Mesodermal cell (in vitro differentiated cells): ENCODE measurements at regions not wholly inside any gene's neighbourhood (a gene's known extent, or its start where the extent isn't known, plus 50 kb on each side); places are given as distances from the start of the nearest gene placed in this dataset.

Experiments used
- H3K27ac ChIP-seq: 2 replicates; pipeline ENCODE4 v1.7.0; 2013; ENCODE audit warnings: mild to moderate bottlenecking, low read depth, low read length, moderate library complexity; ENCODE audit not compliant: severe bottlenecking
- H3K36me3 ChIP-seq: 2 replicates; pipeline ENCODE4 v1.7.1; 2013; ENCODE audit warnings: mild to moderate bottlenecking, low read length, moderate library complexity; ENCODE audit not compliant: control insufficient read depth, insufficient read depth
- H3K4me1 ChIP-seq: one replicate; pipeline ENCODE4 v1.7.1; 2013; ENCODE audit warnings: mild to moderate bottlenecking, low read length; ENCODE audit not compliant: insufficient read depth, control insufficient read depth, poor library complexity, severe bottlenecking
- H3K4me3 ChIP-seq: 2 replicates; pipeline ENCODE4 v1.7.0; 2013; ENCODE audit warnings: low read length, control low read depth, mild to moderate bottlenecking; ENCODE audit not compliant: insufficient read depth, poor library complexity, severe bottlenecking; ENCODE audit errors: extremely low read depth
- H3K9me3 ChIP-seq: 2 replicates; pipeline ENCODE4 v1.7.1; 2013; ENCODE audit warnings: mild to moderate bottlenecking, low read length, moderate library complexity; ENCODE audit not compliant: control insufficient read depth
- WGBS, 2 experiments: methylation state at CpG; one replicate each; pipeline ENCODE4 v1.1.5; 2013; ENCODE audit warnings: missing lambda C conversion rate in 2 of 2; ENCODE audit not compliant: insufficient coverage in 2 of 2; 5-methylcytosine and 5-hydroxymethylcytosine counted together

GRCh38 chr12:17197971-17198370 lies 592.0 kb upstream of the LMO3 start:
- H3K9me3 ChIP-seq, result no peaks in the 10 kb centered on the region
- no peak overlapping the region for H3K27ac ChIP-seq
- 100% methylated on average over 1 of the region's 3 CpGs; no CpG with 5 or more reads in 1 of the 2 experiments for WGBS, 2 experiments
- H3K4me3 ChIP-seq, result no peak overlapping the region
- H3K36me3 ChIP-seq, result no peaks in the 10 kb centered on the region
- H3K4me1 ChIP-seq, result no peaks in the 10 kb centered on the region

DNA sequence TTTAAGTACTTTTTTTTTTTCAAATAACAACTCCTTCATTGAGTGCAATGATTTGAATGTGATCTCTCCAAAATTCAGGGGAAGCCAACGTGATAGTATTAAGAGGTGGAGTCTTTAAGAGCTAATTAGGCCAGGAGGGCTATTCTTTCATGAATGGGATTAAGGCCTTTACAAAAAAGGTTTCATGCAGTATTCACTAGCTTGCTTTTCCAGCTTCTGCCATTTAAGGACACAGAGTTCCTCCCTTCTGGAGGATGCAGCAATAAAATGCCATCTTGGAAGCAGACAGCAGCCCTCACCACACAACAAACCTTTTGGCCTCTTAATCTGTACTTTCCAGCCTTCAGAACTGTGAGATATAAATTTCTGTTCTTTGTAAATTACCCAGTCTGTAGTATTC lies 586.8 kb upstream of the LMO3 start:
- Histone ChIP-seq H3K36me3 (no peaks in the 10 kb centered on the region), H3K27ac (no peak overlapping the region), H3K9me3 (no peaks in the 10 kb centered on the region), H3K4me3 (no peak overlapping the region), H3K4me1 (no peaks in the 10 kb centered on the region)
- WGBS, 2 experiments, result 86% methylated on average over 1 of the region's 1 CpG; no CpG with 5 or more reads in 1 of the 2 experiments

DNA sequence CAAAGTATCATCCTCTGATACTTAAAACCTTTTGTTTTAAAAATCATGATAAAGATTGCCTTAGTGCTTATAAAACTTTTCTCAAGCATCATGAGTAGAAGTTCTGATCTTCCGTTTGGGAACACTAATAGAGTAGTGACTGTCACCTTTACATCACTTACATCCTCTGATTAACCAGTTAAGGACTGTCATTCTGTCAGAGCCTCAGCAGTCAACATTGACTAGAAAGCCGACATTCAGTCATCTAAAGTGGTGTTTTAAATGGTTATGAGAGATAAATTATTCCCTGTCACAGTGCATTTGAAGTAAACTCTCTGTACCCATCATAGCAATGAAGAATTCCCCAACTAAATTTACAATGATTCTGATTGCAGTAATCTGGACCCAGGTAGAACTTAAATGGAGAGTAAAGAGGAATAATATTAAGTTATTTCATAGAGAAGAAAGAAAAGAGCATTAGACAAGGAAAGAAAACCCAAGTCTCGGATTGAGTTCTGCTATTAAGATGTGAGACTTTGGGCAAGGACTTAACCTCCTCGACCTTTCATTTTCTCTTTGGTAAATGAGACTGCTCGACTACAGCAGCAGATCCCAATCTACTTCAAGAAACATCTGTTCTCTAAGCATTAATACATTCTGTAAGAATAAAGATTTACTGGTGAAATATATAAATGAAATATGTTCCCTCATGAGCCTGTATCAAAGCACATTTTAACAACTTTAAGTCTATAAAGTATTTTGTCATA lies 563.9 kb upstream of the LMO3 start:
- no peaks in the 10 kb centered on the region for H3K4me1 ChIP-seq
- no peak overlapping the region for H3K4me3 ChIP-seq
- no peaks in the 10 kb centered on the region for H3K36me3 ChIP-seq
- H3K27ac ChIP-seq, result no peak overlapping the region
- WGBS, 2 experiments, result 60% methylated on average over 1 of the region's 5 CpGs; no CpG with 5 or more reads in 1 of the 2 experiments
- H3K9me3 ChIP-seq, result no peaks in the 10 kb centered on the region

- Histone ChIP-seq H3K4me1 (no peaks in the 10 kb centered on the region), H3K27ac (no peak overlapping the region), H3K9me3 (no peaks in the 10 kb centered on the region), H3K36me3 (no peaks in the 10 kb centered on the region), H3K4me3 (no peak overlapping the region)
- WGBS, 2 experiments, result 88 to 92% methylated on average over 8 to 10 of the region's 12 CpGs
Measured at GRCh38 chr12:17159506-17160300, 553.7 kb upstream of the LMO3 start.

DNA sequence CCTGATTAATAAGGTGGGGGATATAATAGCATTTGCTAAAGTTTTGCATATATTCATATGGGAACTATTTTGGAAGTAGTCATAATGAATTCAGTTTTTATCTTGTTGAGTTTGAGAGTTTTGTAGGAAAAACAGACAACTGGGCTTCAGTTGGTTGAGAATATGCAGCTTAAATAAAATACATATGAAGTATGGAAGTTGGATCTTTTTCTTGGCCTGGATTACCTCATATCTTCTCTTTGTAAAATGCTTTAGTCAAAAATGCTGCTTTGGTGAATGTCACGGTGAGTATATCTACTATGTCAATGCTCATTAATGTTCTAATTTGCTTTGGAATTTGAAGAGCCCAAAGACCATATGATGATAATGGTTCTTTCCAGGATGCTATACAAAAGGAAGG lies 552.2 kb upstream of the LMO3 start:
- H3K36me3 ChIP-seq, result no peaks in the 10 kb centered on the region
- no peak overlapping the region for H3K27ac ChIP-seq
- H3K4me3 ChIP-seq, result no peak overlapping the region
- H3K9me3 ChIP-seq, result no peaks in the 10 kb centered on the region
- no peaks in the 10 kb centered on the region for H3K4me1 ChIP-seq
- no CpG with 5 or more reads among the region's 1 CpG for WGBS, 2 experiments

DNA sequence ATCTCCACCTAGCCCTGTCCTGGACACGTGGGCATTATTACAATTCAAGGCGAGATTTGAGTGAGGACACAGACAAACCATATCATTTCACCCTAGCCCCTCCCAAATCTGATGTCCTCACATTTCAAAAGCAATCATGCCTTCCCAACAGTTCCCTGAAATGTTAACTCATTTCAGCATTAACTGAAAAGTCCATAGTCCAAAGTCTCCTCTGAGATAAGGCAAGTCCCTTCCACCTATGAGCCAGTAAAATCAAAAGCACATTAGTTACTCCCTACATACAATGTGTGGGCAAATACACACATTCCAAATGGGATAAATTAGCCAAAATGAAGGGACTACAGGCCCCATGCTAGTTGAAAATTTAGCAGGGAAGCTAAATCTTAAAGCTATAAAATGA lies 546.0 kb upstream of the LMO3 start:
- 64 to 95% methylated on average over 2 of the region's 2 CpGs for WGBS, 2 experiments
- no peak overlapping the region for H3K4me3 ChIP-seq
- H3K9me3 ChIP-seq, result peaks cover 5% of the 10 kb centered on the region
- H3K4me1 ChIP-seq, result no peaks in the 10 kb centered on the region
- no peaks in the 10 kb centered on the region for H3K36me3 ChIP-seq
- H3K27ac ChIP-seq, result no peak overlapping the region

DNA sequence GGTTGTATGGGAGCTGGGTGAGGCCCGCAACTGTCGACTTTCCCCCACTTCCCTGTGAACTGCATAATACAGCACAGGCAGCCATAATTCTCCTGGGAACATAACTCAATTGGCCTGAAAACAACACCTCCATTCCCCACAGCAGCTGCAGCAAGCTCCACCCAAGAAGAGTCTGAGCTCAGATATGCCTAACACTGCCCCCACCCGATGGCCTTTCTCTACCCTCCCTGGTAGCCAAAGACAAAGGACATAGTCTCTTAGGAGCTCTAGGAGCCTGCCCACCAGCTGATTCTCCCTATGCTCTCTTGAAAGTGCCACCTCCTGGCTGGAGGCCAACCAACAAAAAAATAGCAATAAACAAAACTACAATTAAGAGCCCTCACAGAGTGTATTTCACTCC lies 542.7 kb upstream of the LMO3 start:
- H3K4me3 ChIP-seq, result no peak overlapping the region
- H3K36me3 ChIP-seq, result no peaks in the 10 kb centered on the region
- H3K27ac ChIP-seq, result no peak overlapping the region
- H3K9me3 ChIP-seq, result peaks cover 5% of the 10 kb centered on the region
- WGBS, 2 experiments, result 88 to 100% methylated on average over 1 of the region's 3 CpGs
- H3K4me1 ChIP-seq, result no peaks in the 10 kb centered on the region

- Histone ChIP-seq H3K4me1 (no peaks in the 10 kb centered on the region), H3K4me3 (no peak overlapping the region), H3K36me3 (no peaks in the 10 kb centered on the region), H3K27ac (no peak overlapping the region), H3K9me3 (no peaks in the 10 kb centered on the region)
- 86% methylated on average over 1 of the region's 2 CpGs; no CpG with 5 or more reads in 1 of the 2 experiments for WGBS, 2 experiments
Measured at GRCh38 chr12:17142856-17143255, 536.9 kb upstream of the LMO3 start.

DNA sequence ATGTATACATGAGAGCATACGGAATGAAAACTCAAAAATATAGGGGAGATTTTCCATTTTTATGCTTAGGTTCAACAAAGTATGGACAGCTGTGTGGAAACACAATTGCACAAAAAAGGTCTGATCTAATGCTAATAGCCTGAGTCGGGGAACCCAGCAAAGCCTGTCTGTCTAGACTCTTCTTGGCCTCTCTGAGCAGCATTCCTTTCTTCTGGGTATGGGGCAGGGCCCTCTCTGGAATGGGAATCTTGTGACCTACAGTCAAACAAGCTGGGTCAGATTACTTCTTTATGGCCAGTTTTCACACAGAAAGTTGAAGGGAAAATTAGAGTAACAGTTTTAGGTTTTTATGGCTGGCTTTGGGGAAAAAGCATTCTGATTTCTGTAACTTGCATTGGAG lies 534.0 kb upstream of the LMO3 start:
- Histone ChIP-seq H3K4me1 (no peaks in the 10 kb centered on the region), H3K9me3 (no peaks in the 10 kb centered on the region), H3K4me3 (no peak overlapping the region), H3K36me3 (no peaks in the 10 kb centered on the region), H3K27ac (no peak overlapping the region)
- WGBS, 2 experiments, result 57 to 75% methylated on average over 1 of the region's 2 CpGs

DNA sequence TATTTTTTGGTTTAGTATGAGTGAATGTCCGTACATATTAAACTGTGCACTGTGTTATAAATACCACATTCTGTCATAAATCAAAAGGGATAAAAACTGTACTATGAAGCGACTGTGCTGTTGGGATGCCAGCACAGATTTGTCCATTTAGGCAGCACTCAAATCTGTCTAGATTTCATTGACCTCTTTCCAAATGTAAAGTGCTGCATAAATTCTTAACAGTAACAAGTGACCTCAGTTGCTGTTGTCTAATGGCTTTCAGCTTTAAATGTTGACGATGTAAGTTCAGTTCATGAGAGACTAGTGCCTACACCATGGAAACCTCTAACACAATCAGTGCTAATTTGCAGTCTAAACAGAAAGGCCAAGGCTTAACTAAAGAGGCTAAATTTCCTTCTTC lies 531.4 kb upstream of the LMO3 start:
- 88 to 100% methylated on average over 1 to 2 of the region's 3 CpGs for WGBS, 2 experiments
- Histone ChIP-seq H3K4me3 (no peak overlapping the region), H3K4me1 (no peaks in the 10 kb centered on the region), H3K27ac (no peak overlapping the region), H3K9me3 (no peaks in the 10 kb centered on the region), H3K36me3 (no peaks in the 10 kb centered on the region)

DNA sequence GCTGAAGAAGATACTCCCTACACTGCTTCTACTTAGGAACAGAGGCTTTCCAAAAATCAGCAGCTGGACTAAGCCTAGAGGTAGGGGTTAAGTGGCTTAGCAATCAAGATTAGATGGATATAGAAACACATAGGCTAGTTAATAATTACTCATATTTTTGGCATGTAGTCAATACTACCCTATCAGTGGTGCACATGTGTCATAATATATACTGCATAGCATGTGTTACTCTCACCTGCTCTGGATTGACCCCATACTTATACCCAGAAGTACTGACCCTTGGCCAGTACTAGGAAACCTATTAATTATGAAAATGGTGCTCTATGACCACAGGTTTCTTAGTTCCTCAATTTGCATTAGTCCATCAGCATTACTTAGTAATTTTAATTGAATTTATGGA lies 528.4 kb upstream of the LMO3 start:
- H3K4me3 ChIP-seq, result no peak overlapping the region
- no peak overlapping the region for H3K27ac ChIP-seq
- H3K4me1 ChIP-seq, result no peaks in the 10 kb centered on the region
- H3K9me3 ChIP-seq, result no peaks in the 10 kb centered on the region
- H3K36me3 ChIP-seq, result no peaks in the 10 kb centered on the region
